Chondrocyte (in vitro differentiated cells): ENCODE measurements at regions not wholly inside any gene's neighbourhood (a gene's known extent, or its start where the extent isn't known, plus 50 kb on each side); places are given as distances from the start of the nearest gene placed in this dataset.

Experiments used
- DNase-seq: peaks from one replicate; pipeline ENCODE4 v3.0.0; 2021; ENCODE audit warnings: mixed read lengths, low spot score
- H3K27ac Mint-ChIP-seq: one replicate; pipeline ENCODE4 v1.8.0; 2021; ENCODE audit warnings: mild to moderate bottlenecking, moderate library complexity, mixed read lengths; ENCODE audit not compliant: unreplicated experiment
- H3K27me3 Mint-ChIP-seq: 2 replicates; pipeline ENCODE4 v1.8.0; 2021; ENCODE audit warnings: low read depth, mixed read lengths
- H3K36me3 Mint-ChIP-seq: 2 replicates; pipeline ENCODE4 v1.8.0; 2021; ENCODE audit warnings: low read depth, mixed read lengths
- H3K4me1 Mint-ChIP-seq: 2 replicates; pipeline ENCODE4 v1.8.0; 2021; ENCODE audit warnings: low read depth, mild to moderate bottlenecking, mixed read lengths
- H3K4me3 Mint-ChIP-seq: one replicate; pipeline ENCODE4 v1.8.0; 2021; ENCODE audit warnings: mild to moderate bottlenecking, moderate library complexity, mixed read lengths; ENCODE audit not compliant: unreplicated experiment
- H3K9me3 Mint-ChIP-seq: 2 replicates; pipeline ENCODE4 v1.8.0; 2021; ENCODE audit warnings: low read depth, mixed read lengths
- CTCF ChIP-seq: fragments of 200-600 bp; sonication (generic); IDR thresholded peaks from 2 replicates; pipeline ENCODE4 v1.5.0; 2021; ENCODE audit warnings: antibody characterized with exemption, mild to moderate bottlenecking, moderate library complexity

- no peak overlapping the region for H3K4me3 Mint-ChIP-seq
- H3K27me3 Mint-ChIP-seq = peaks cover 15% of the 10 kb centered on the region
- DNase-seq = no peak
- peaks cover 7% of the 10 kb centered on the region for H3K4me1 Mint-ChIP-seq
- no peak overlapping the region for H3K27ac Mint-ChIP-seq
- no peak for TF ChIP-seq CTCF
- H3K36me3 Mint-ChIP-seq = no peaks in the 10 kb centered on the region
- no peaks in the 10 kb centered on the region for H3K9me3 Mint-ChIP-seq
Measured at GRCh38 chr19:16000024-16000663, 51.3 kb downstream of the OR10H4 start.

- Mint-ChIP-seq H3K4me3 (no peak overlapping the region), H3K27ac (no peak overlapping the region), H3K36me3 (no peaks in the 10 kb centered on the region), H3K9me3 (no peaks in the 10 kb centered on the region), H3K27me3 (peaks cover 15% of the 10 kb centered on the region), H3K4me1 (peaks cover 7% of the 10 kb centered on the region)
- TF ChIP-seq CTCF = no peak
- no peak for DNase-seq
Measured at GRCh38 chr19:16001481-16002312, 52.9 kb downstream of the OR10H4 start.

DNA sequence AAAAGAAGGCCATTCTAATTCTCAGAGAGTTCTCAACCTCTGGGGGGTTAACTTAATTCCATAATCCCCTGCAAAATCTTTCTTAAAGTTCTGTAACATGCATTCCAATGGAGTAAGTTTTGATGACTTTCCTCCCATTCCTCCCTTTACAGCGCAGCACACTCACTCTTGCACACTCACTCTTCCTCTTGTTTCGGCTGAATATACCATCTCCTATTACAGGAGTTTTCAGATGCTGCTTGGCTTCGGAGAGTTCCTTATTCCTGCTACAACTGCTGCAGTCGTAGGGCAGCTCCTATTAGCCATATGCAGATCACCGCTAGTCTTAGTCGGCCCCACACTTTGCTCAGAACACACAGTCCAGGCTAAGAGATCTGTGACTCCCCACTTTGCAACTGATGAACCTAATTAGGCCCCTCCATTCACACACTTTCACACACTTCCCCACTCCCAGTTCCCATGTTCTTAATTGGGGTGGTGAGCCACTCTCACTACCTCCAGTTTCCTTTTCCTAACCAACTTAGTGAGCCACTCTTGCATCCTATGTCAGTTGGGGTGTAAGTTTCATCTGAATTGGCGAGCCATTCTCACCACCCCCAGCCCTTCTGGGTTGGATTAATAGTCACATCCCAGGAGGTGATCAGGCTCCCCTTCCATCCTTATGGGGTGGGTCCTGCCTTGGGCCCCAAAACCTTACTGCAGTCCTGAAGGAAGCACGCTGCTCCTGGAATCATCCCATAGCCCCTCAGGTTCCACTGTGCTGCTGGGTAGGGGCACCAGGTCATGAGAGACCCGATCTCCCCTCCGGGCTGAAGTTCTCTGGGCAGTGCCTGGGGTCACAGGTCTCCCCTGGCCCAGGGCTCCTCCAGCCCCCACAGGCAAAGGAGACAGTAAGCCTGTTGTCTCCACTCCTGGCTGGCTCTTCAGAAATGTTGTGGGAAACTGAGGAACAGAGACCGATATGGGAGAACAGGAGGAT is 53.9 kb downstream of the OR10H4 start:
- peaks cover 7% of the 10 kb centered on the region for H3K4me1 Mint-ChIP-seq
- H3K9me3 Mint-ChIP-seq = no peaks in the 10 kb centered on the region
- DNase-seq = no peak
- no peak overlapping the region for H3K4me3 Mint-ChIP-seq
- no peak overlapping the region for H3K27ac Mint-ChIP-seq
- no peaks in the 10 kb centered on the region for H3K36me3 Mint-ChIP-seq
- H3K27me3 Mint-ChIP-seq = peaks cover 15% of the 10 kb centered on the region
- TF ChIP-seq CTCF = no peak

GRCh38 chr19:16003391-16003790 is 54.6 kb downstream of the OR10H4 start:
- Mint-ChIP-seq H3K9me3 (no peaks in the 10 kb centered on the region), H3K27me3 (peaks cover 18% of the 10 kb centered on the region), H3K4me3 (no peak overlapping the region), H3K27ac (no peak overlapping the region), H3K4me1 (peaks cover 7% of the 10 kb centered on the region), H3K36me3 (no peaks in the 10 kb centered on the region)
- DNase-seq = no peak
- TF ChIP-seq CTCF = no peak

DNA sequence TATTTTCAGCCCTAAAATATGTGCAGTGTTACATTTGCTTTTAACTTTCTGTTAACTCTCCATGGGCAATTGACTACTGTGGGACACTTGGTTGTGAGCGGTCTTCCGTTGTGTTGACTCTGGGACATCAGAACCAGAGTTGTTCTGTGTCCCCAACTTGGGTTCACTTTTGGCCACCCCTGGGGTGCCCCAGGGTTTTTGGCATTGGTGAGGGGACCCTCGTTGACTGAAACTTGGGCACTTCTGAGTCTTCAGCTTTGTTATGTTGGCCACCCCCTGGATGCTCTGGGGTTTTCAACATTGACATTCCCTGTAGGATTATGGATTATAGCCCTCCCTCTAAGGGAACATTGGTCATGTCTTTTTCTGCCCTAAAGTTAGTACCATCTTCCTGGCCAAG is 57.1 kb downstream of the OR10H4 start:
- Mint-ChIP-seq H3K9me3 (no peaks in the 10 kb centered on the region), H3K27me3 (peaks cover 18% of the 10 kb centered on the region), H3K27ac (no peak overlapping the region), H3K4me1 (peaks cover 7% of the 10 kb centered on the region), H3K4me3 (no peak overlapping the region), H3K36me3 (no peaks in the 10 kb centered on the region)
- TF ChIP-seq CTCF = no peak
- no peak for DNase-seq
